Endothelial cell of umbilical vein (primary cell): ENCODE measurements at regions not wholly inside any gene's neighbourhood (a gene's known extent, or its start where the extent isn't known, plus 50 kb on each side); places are given as distances from the start of the nearest gene placed in this dataset.
"Not testable (repeated sequence)": the region's sequence is repeated elsewhere in the genome, so short reads cannot be mapped to it uniquely, and the experiment has no call there.

Source experiments
- BruUV-seq: library from RNA; stranded (reverse); fragments of 400-500 nt; replicated peaks from 2 replicates; lab custom pipeline; 2021; lab: Mats Ljungman, UMichigan
- CTCF ChIA-PET: fragments of 300-600, 350-600 bp; sonication (Branson Sonifier 250); formaldehyde crosslinking; loops from one replicate; lab custom pipeline; 2021; ENCODE audit warnings: antibody characterized with exemption, inconsistent platforms; lab: Charles Lee
- POLR2A ChIA-PET: fragments of 300-600, 350-600 bp; sonication (Branson Sonifier 250); formaldehyde crosslinking; loops from one replicate; lab custom pipeline; 2021; ENCODE audit warnings: antibody characterized with exemption, inconsistent platforms; lab: Charles Lee
- DNase-seq: peaks from one replicate; pipeline ENCODE4 v3.0.0-alpha.2; 2011; ENCODE audit warnings: low read depth, low spot score
- FAIRE-seq: peaks from 2 replicates; lab custom pipeline; 2011; peaks lifted over from hg19 to GRCh38; lab: Jason Lieb, UNC
- H2AFZ ChIP-seq: 2 replicates; pipeline ENCODE4 v1.6.0; 2012; ENCODE audit warnings: low read depth, low read length, control low read depth, inconsistent platforms
- H3K27ac ChIP-seq: 2 replicates; pipeline ENCODE4 v1.5.1; 2011; ENCODE audit warnings: low read depth, mild to moderate bottlenecking, control low read depth, low read length, moderate library complexity; ENCODE audit not compliant: insufficient read depth
- H3K27me3 ChIP-seq, 2 experiments: 2 replicates each; pipeline versions ENCODE4 v1.6.0 to v1.6.1; 2011; ENCODE audit warnings: low read length in 2 of 2, mixed read lengths in 1 of 2; ENCODE audit not compliant: control insufficient read depth in 2 of 2, insufficient read depth in 2 of 2
- H3K36me3 ChIP-seq, 2 experiments: 2 replicates in 1 of 2; 3 replicates in 1 of 2; pipeline ENCODE4 v1.5.1; 2011; ENCODE audit warnings: low read length in 2 of 2, mild to moderate bottlenecking in 1 of 2, moderate library complexity in 1 of 2; ENCODE audit not compliant: control insufficient read depth in 2 of 2, insufficient read depth in 2 of 2; ENCODE audit errors: extremely low read depth in 1 of 2
- H3K4me1 ChIP-seq: 3 replicates; pipeline ENCODE4 v1.5.1; 2011; ENCODE audit warnings: mild to moderate bottlenecking, low read length; ENCODE audit not compliant: control insufficient read depth, insufficient read depth; ENCODE audit errors: extremely low read depth
- H3K4me2 ChIP-seq: 2 replicates; pipeline ENCODE4 v1.6.1; 2011; ENCODE audit warnings: low read length, control low read depth, mixed read lengths; ENCODE audit not compliant: insufficient read depth
- H3K4me3 ChIP-seq, 3 experiments: fragments of 200-600 bp in 1 of 3; sonication (generic), shearing (Covaris generic) in 1 of 3; replicated peaks in 1 of 3; 2 replicates each; pipeline ENCODE4 v1.5.1; 2011 to 2016; ENCODE audit warnings: control low read depth in 3 of 3, low read length in 3 of 3, mild to moderate bottlenecking in 2 of 3, inconsistent platforms in 1 of 3, low read depth in 1 of 3, moderate library complexity in 1 of 3; ENCODE audit not compliant: insufficient read depth in 1 of 3
- H3K79me2 ChIP-seq: 2 replicates; pipeline ENCODE4 v1.6.0; 2012; ENCODE audit warnings: low read length, inconsistent platforms; ENCODE audit not compliant: control insufficient read depth, insufficient read depth
- H3K9ac ChIP-seq: replicated peaks from 2 replicates; pipeline ENCODE3; 2011; ENCODE audit warnings: low read length, control low read depth; ENCODE audit not compliant: insufficient read depth; ENCODE audit errors: extremely low read depth
- H3K9me1 ChIP-seq: replicated peaks from 3 replicates; pipeline ENCODE4 v1.6.0; 2011; ENCODE audit warnings: mild to moderate bottlenecking, low read length; ENCODE audit not compliant: control insufficient read depth, insufficient read depth; ENCODE audit errors: extremely low read depth
- H3K9me3 ChIP-seq: replicated peaks from 2 replicates; pipeline ENCODE4 v1.5.1; 2012; ENCODE audit warnings: low read length, inconsistent platforms; ENCODE audit not compliant: control insufficient read depth, insufficient read depth
- H4K20me1 ChIP-seq: replicated peaks from 2 replicates; pipeline ENCODE3; 2011; ENCODE audit warnings: mild to moderate bottlenecking, low read length; ENCODE audit not compliant: control insufficient read depth, insufficient read depth; ENCODE audit errors: extremely low read depth
- CTCF ChIP-seq, 2 donors: IDR thresholded peaks; 1 replicate in 1 of 2; 2 replicates in 1 of 2; pipeline ENCODE4 v1.5.1; 2011; ENCODE audit warnings: low read length in 2 of 2, mild to moderate bottlenecking in 2 of 2, moderate library complexity in 2 of 2, control low read depth in 1 of 2, inconsistent platforms in 1 of 2, low read depth in 1 of 2; ENCODE audit not compliant: insufficient read depth in 1 of 2; ENCODE audit errors: extremely low read depth in 1 of 2
- EZH2 ChIP-seq: IDR thresholded peaks from 2 replicates; pipeline ENCODE4 v1.6.1; 2012; ENCODE audit warnings: borderline replicate concordance, low read depth, mild to moderate bottlenecking, moderate library complexity, low read length, inconsistent platforms; ENCODE audit not compliant: severe bottlenecking
- FOS ChIP-seq: IDR thresholded peaks from 2 replicates; pipeline ENCODE4 v1.6.1; 2011; ENCODE audit warnings: mild to moderate bottlenecking, low read length, moderate library complexity, borderline replicate concordance; ENCODE audit not compliant: insufficient read depth
- GATA2 ChIP-seq: IDR thresholded peaks from 2 replicates; pipeline ENCODE4 v1.7.0; 2011; ENCODE audit warnings: low read depth, mild to moderate bottlenecking, moderate library complexity, mixed read lengths, low read length; ENCODE audit not compliant: insufficient read length, insufficient read depth
- JUN ChIP-seq: IDR thresholded peaks from 2 replicates; pipeline ENCODE4 v1.6.1; 2011; ENCODE audit warnings: borderline replicate concordance, low read depth; ENCODE audit not compliant: insufficient read length, insufficient read depth
- MAX ChIP-seq: IDR thresholded peaks from 2 replicates; pipeline ENCODE4 v1.6.1; 2011; ENCODE audit not compliant: insufficient read depth, insufficient read length
- MYC ChIP-seq: IDR thresholded peaks from one replicate; pipeline ENCODE4 v1.6.1; 2011; ENCODE audit warnings: mild to moderate bottlenecking, low read depth, low read length
- POLR2A ChIP-seq: IDR thresholded peaks from 2 replicates; pipeline ENCODE4 v1.6.1; 2012; ENCODE audit warnings: low read depth, mild to moderate bottlenecking, control low read depth, low read length
- POLR2AphosphoS5 ChIP-seq: IDR thresholded peaks from 2 replicates; pipeline ENCODE4 v1.6.1; 2012; ENCODE audit warnings: low read depth, mild to moderate bottlenecking, control low read depth, low read length, moderate library complexity; ENCODE audit not compliant: insufficient read depth
- dilution Hi-C: fragments of 300-500 bp; cut with MboI; formaldehyde crosslinking; loops from one replicate; pipeline ENCODE4 v1.15.0; 2019; ENCODE audit warnings: low sequenced_read_pairs; ENCODE audit not compliant: extremely low pct_ligation_motif_present
- intact Hi-C: fragments of 100-400 bp; cut with micrococcal nuclease; formaldehyde crosslinking; loops from one replicate; pipeline ENCODE4 v1.10.0; 2022

DNA sequence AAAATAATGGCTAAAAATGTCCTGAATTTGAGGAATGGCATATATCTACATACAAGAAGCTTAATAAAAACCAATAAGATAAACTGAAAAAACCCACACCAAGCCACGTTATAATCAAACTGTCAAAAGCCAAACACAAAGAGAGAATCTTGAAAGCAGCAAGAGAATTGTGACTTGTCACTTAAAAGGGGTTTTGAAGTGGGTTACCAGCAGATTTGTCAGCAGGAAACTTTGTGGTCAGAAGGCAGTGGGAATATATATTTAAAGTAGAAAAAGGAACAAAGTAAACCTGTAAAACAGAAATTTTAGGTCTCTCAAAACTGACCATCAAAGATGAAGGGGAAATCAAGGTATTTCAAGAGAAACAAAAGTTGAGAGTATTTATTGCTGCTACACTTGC lies 171.9 kb upstream of the CNTNAP5 start:
- CTCF ChIA-PET: no interaction called here
- no peaks in the 10 kb centered on the region for H3K79me2 ChIP-seq

GRCh38 chr2:123859031-123859430 lies 166.1 kb upstream of the CNTNAP5 start:
- FAIRE-seq, intact Hi-C loops, H3K4me3 ChIP-seq: not testable (repeated sequence)

More for the DNA sequence above, 171.9 kb upstream of the CNTNAP5 start:
- no peaks in the 10 kb centered on the region for H3K4me1 ChIP-seq
- H2AFZ ChIP-seq: no peak overlapping the region
- DNase-seq (no peak), FAIRE-seq (no peak)
- POLR2A ChIA-PET: no interaction called here
- no peaks in the 10 kb centered on the region for H3K9me1 ChIP-seq
- H3K36me3 ChIP-seq: no peaks in the 10 kb centered on the region
- H4K20me1 ChIP-seq: no peaks in the 10 kb centered on the region
- no TSS peak for BruUV-seq
- no peak for TF ChIP-seq GATA2
- no peak for TF ChIP-seq EZH2
- no peak for TF ChIP-seq POLR2AphosphoS5
- no peak for TF ChIP-seq MYC
- TF ChIP-seq CTCF (IDR thresholded peaks at IDR 0.05; ENCODE audit: extremely low read depth in 1 of 2, insufficient read depth in 1 of 2, low read depth in 1 of 2, low read length in 2 of 2): no peak
- no peak for TF ChIP-seq POLR2A
- no peak for TF ChIP-seq MAX
- TF ChIP-seq JUN: no peak
- no peak for TF ChIP-seq FOS
- H3K9me3 ChIP-seq: peaks cover 4% of the 10 kb centered on the region
- H3K9ac ChIP-seq: no peak overlapping the region
- H3K4me3 ChIP-seq: no peak overlapping the region
- intact Hi-C loops (no loop called here), dilution Hi-C loops (no loop called here)
- no peaks in the 10 kb centered on the region for H3K27me3 ChIP-seq
- H3K4me2 ChIP-seq: no peak overlapping the region
- H3K27ac ChIP-seq: no peak overlapping the region

More at GRCh38 chr2:123859031-123859430, 166.1 kb upstream of the CNTNAP5 start:
- H3K27me3 ChIP-seq, CTCF ChIA-PET, DNase-seq, H3K36me3 ChIP-seq, H3K27ac ChIP-seq, H3K9ac ChIP-seq, H4K20me1 ChIP-seq, H3K9me3 ChIP-seq, H3K9me1 ChIP-seq, dilution Hi-C loops, H3K79me2 ChIP-seq, H3K4me1 ChIP-seq, H3K4me2 ChIP-seq, H2AFZ ChIP-seq, POLR2A ChIA-PET, BruUV-seq: not testable (repeated sequence)
